GM21786 (cell line): ENCODE measurements at regions not wholly inside any gene's neighbourhood (a gene's known extent, or its start where the extent isn't known, plus 50 kb on each side); places are given as distances from the start of the nearest gene placed in this dataset.
A peak's percentile ranks its signal among the peaks of the same experiment; 100 is the strongest.

Experiments
- ATAC-seq: cut with Tn5 transposase; IDR thresholded peaks from one replicate; pipeline ENCODE4 v1.9.1; 2021; ENCODE audit not compliant: unreplicated experiment

GRCh38 chr12:77578466-77579220 lies 252.1 kb upstream of the NAV3 start:
- no peak for ATAC-seq

- no peak for ATAC-seq
Measured at GRCh38 chr12:77577791-77578190, 252.9 kb upstream of the NAV3 start.

- ATAC-seq: no peak
Measured at GRCh38 chr12:77575376-77575919, 255.2 kb upstream of the NAV3 start.

- ATAC-seq: no peak
Measured at GRCh38 chr12:77572371-77572770, 258.3 kb upstream of the NAV3 start.

- no peak for ATAC-seq
Measured at GRCh38 chr12:77571768-77572167, 258.9 kb upstream of the NAV3 start.

GRCh38 chr12:77571127-77571526 lies 259.6 kb upstream of the NAV3 start:
- no peak for ATAC-seq

GRCh38 chr12:77569876-77570275 lies 260.8 kb upstream of the NAV3 start:
- no peak for ATAC-seq

GRCh38 chr12:77560714-77561113 lies 270.0 kb upstream of the NAV3 start:
- ATAC-seq: no peak

- ATAC-seq: no peak
Measured at GRCh38 chr12:77559400-77560074, 271.2 kb upstream of the NAV3 start.

- ATAC-seq: no peak
Measured at GRCh38 chr12:77555074-77555473, 275.6 kb upstream of the NAV3 start.

- peak; percentile 100 for ATAC-seq
Measured at GRCh38 chr12:77553976-77554619, 276.6 kb upstream of the NAV3 start.

GRCh38 chr12:77549383-77550128 lies 281.1 kb upstream of the NAV3 start:
- no peak for ATAC-seq

GRCh38 chr12:77548797-77549196 lies 281.9 kb upstream of the NAV3 start:
- no peak for ATAC-seq

- peak; percentile 42 for ATAC-seq
Measured at GRCh38 chr12:77540097-77540496, 290.6 kb upstream of the NAV3 start.

- no peak for ATAC-seq
Measured at GRCh38 chr12:77537663-77538062, 293.0 kb upstream of the NAV3 start.

- no peak for ATAC-seq
Measured at GRCh38 chr12:77535734-77536133, 295.0 kb upstream of the NAV3 start.

- no peak for ATAC-seq
Measured at GRCh38 chr12:77531912-77532311, 298.8 kb upstream of the NAV3 start.

GRCh38 chr12:77522247-77522646 lies 308.4 kb upstream of the NAV3 start:
- ATAC-seq: no peak

GRCh38 chr12:77521508-77522115 lies 309.1 kb upstream of the NAV3 start:
- no peak for ATAC-seq

- ATAC-seq: no peak
Measured at GRCh38 chr12:77514511-77514910, 316.2 kb upstream of the NAV3 start.

GRCh38 chr12:77510985-77511384 lies 319.7 kb upstream of the NAV3 start:
- no peak for ATAC-seq
